Loucy (cell line): ENCODE measurements at regions not wholly inside any gene's neighbourhood (a gene's known extent, or its start where the extent isn't known, plus 50 kb on each side); places are given as distances from the start of the nearest gene placed in this dataset.
"Not testable (repeated sequence)": the region's sequence is repeated elsewhere in the genome, so short reads cannot be mapped to it uniquely, and the experiment has no call there.

Source experiments
- H2AFZ ChIP-seq: fragments of 200-600 bp; sonication (generic); 2 replicates; pipeline ENCODE4 v1.6.0; 2016; ENCODE audit warnings: antibody characterized with exemption, mild to moderate bottlenecking, low read length, moderate library complexity
- H3F3A ChIP-seq: fragments of 200-600 bp; 2 replicates; pipeline ENCODE4 v1.6.0; 2016; ENCODE audit warnings: antibody characterized with exemption, low read depth, mild to moderate bottlenecking
- H3K27me3 ChIP-seq: fragments of 200-600 bp; sonication (generic); 2 replicates; pipeline ENCODE4 v1.6.1; 2014; ENCODE audit warnings: low read length, mild to moderate bottlenecking; ENCODE audit not compliant: insufficient read depth, poor library complexity, severe bottlenecking
- H3K36me3 ChIP-seq: fragments of 200-600 bp; sonication (generic); 2 replicates; pipeline ENCODE4 v1.6.1; 2016; ENCODE audit warnings: low read length; ENCODE audit not compliant: insufficient read depth
- H3K4me1 ChIP-seq: fragments of 200-600 bp; sonication (generic); 2 replicates; pipeline ENCODE4 v1.5.1; 2014; ENCODE audit warnings: low read length, mild to moderate bottlenecking; ENCODE audit not compliant: insufficient read depth, poor library complexity, severe bottlenecking
- H3K4me2 ChIP-seq: fragments of 200-600 bp; sonication (generic); 2 replicates; pipeline ENCODE4 v1.6.0; 2014; ENCODE audit warnings: antibody characterized with exemption, low read length, low read depth, mild to moderate bottlenecking; ENCODE audit not compliant: poor library complexity, severe bottlenecking
- H3K4me3 ChIP-seq: fragments of 200-600 bp; sonication (generic); 2 replicates; pipeline ENCODE4 v1.5.1; 2014; ENCODE audit warnings: low read length, mild to moderate bottlenecking, mixed read lengths; ENCODE audit not compliant: poor library complexity, severe bottlenecking
- H3K79me2 ChIP-seq: fragments of 200-600 bp; sonication (generic); 2 replicates; pipeline ENCODE4 v1.6.1; 2014; ENCODE audit warnings: low read length; ENCODE audit not compliant: insufficient read depth
- H3K9ac ChIP-seq: fragments of 200-600 bp; sonication (generic); 2 replicates; pipeline ENCODE4 v1.6.0; 2014; ENCODE audit warnings: mild to moderate bottlenecking, low read depth, low read length, moderate library complexity; ENCODE audit not compliant: poor library complexity, severe bottlenecking
- H3K9me2 ChIP-seq: fragments of 200-600 bp; sonication (generic); replicated peaks from 2 replicates; pipeline ENCODE4 v1.6.1; 2016; ENCODE audit warnings: low read depth, low read length, mixed read lengths
- H3K9me3 ChIP-seq: fragments of 200-600 bp; sonication (generic); 2 replicates; pipeline ENCODE4 v1.6.1; 2014; ENCODE audit warnings: mild to moderate bottlenecking, antibody characterized with exemption, low read length, low read depth; ENCODE audit not compliant: insufficient read depth
- H4K20me1 ChIP-seq: fragments of 200-600 bp; sonication (generic); 2 replicates; pipeline ENCODE4 v1.6.0; 2014; ENCODE audit warnings: antibody characterized with exemption, low read length, mild to moderate bottlenecking; ENCODE audit not compliant: insufficient read depth, poor library complexity, severe bottlenecking
- EZH2phosphoT487 ChIP-seq: fragments of 200-600 bp; IDR thresholded peaks from 2 replicates; pipeline ENCODE4 v1.6.1; 2018; ENCODE audit warnings: antibody characterized with exemption, mild to moderate bottlenecking, moderate library complexity, borderline replicate concordance
- TF ChIP-seq, protein P1 (sequence below): fragments of 200-600 bp; sonication (generic); conservative IDR thresholded peaks from 2 replicates; pipeline ENCODE4 v1.5.1; 2014; ENCODE audit warnings: mild to moderate bottlenecking, antibody characterized with exemption, low read length

GRCh38 chr7:156353352-156353751 is 287.2 kb upstream of the RNF32 start:
- Histone ChIP-seq H2AFZ (no peak overlapping the region), H3K4me2 (no peak overlapping the region), H3K4me1 (no peaks in the 10 kb centered on the region), H3K9me2 (no peaks in the 10 kb centered on the region), H3K27me3 (no peaks in the 10 kb centered on the region), H3K4me3 (no peak overlapping the region), H3K9me3 (no peaks in the 10 kb centered on the region), H3K36me3 (no peaks in the 10 kb centered on the region), H3K79me2 (no peaks in the 10 kb centered on the region), H3K9ac (no peak overlapping the region), H3F3A (no peaks in the 10 kb centered on the region), H4K20me1 (no peaks in the 10 kb centered on the region)
- TF ChIP-seq, protein P1, sequence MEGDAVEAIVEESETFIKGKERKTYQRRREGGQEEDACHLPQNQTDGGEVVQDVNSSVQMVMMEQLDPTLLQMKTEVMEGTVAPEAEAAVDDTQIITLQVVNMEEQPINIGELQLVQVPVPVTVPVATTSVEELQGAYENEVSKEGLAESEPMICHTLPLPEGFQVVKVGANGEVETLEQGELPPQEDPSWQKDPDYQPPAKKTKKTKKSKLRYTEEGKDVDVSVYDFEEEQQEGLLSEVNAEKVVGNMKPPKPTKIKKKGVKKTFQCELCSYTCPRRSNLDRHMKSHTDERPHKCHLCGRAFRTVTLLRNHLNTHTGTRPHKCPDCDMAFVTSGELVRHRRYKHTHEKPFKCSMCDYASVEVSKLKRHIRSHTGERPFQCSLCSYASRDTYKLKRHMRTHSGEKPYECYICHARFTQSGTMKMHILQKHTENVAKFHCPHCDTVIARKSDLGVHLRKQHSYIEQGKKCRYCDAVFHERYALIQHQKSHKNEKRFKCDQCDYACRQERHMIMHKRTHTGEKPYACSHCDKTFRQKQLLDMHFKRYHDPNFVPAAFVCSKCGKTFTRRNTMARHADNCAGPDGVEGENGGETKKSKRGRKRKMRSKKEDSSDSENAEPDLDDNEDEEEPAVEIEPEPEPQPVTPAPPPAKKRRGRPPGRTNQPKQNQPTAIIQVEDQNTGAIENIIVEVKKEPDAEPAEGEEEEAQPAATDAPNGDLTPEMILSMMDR, result no peak
- no peak for TF ChIP-seq EZH2phosphoT487

DNA sequence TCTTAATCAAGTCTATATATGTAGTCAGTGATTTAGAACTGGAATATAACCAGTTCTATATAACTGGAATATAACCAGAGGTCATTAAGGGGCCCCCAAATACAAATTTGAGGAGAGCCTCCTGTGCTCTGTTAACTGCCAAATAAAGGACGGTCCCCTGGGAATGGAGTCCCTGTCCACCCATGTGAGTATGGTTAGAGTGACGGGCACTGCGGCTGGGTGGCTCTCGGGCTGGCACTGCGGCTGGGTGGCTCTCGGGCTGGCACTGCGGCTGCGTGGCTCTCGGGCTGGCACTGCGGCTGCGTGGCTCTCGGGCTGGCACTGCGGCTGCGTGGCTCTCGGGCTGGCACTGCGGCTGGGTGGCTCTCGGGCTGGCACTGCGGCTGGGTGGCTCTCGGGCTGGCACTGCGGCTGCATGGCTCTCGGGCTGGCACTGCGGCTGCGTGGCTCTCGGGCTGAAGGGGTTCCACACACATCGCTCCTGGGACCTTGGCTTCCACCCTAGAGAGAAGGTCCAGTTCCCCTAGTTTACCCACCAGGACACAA is 292.8 kb upstream of the RNF32 start:
- H3K4me3 ChIP-seq, H3K4me2 ChIP-seq, H3K4me1 ChIP-seq, H3F3A ChIP-seq, H3K36me3 ChIP-seq, H4K20me1 ChIP-seq, H3K79me2 ChIP-seq, H3K27me3 ChIP-seq, H3K9me3 ChIP-seq, H3K9ac ChIP-seq, H3K9me2 ChIP-seq, H2AFZ ChIP-seq: not testable (repeated sequence)

- Histone ChIP-seq H3K4me3 (no peak overlapping the region), H3K27me3 (no peaks in the 10 kb centered on the region), H2AFZ (no peak overlapping the region), H3K79me2 (no peaks in the 10 kb centered on the region), H3K9me2 (no peaks in the 10 kb centered on the region), H3K4me2 (no peak overlapping the region), H3K9me3 (no peaks in the 10 kb centered on the region; the same call in 1 of the 2 replicates), H4K20me1 (no peaks in the 10 kb centered on the region), H3K9ac (no peak overlapping the region), H3K4me1 (no peaks in the 10 kb centered on the region), H3F3A (no peaks in the 10 kb centered on the region), H3K36me3 (no peaks in the 10 kb centered on the region)
- TF ChIP-seq EZH2phosphoT487, result no peak
- TF ChIP-seq, protein P1, result no peak
These were observed 293.4 kb upstream of the RNF32 start for GRCh38 chr7:156347132-156347531.

- Histone ChIP-seq H3K9me3 (no peaks in the 10 kb centered on the region; the same call in 1 of the 2 replicates), H3K79me2 (no peaks in the 10 kb centered on the region), H3F3A (no peaks in the 10 kb centered on the region), H3K9ac (no peak overlapping the region), H3K27me3 (no peaks in the 10 kb centered on the region), H3K36me3 (no peaks in the 10 kb centered on the region), H3K4me2 (no peak overlapping the region), H4K20me1 (no peaks in the 10 kb centered on the region), H3K4me1 (no peaks in the 10 kb centered on the region), H3K9me2 (no peaks in the 10 kb centered on the region), H2AFZ (no peak overlapping the region), H3K4me3 (no peak overlapping the region)
- TF ChIP-seq EZH2phosphoT487, result no peak
- TF ChIP-seq, protein P1, result no peak
These were observed 296.0 kb upstream of the RNF32 start for GRCh38 chr7:156344595-156344994.
